HEK293 (cell line): ENCODE measurements at regions not wholly inside any gene's neighbourhood (a gene's known extent, or its start where the extent isn't known, plus 50 kb on each side); places are given as distances from the start of the nearest gene placed in this dataset.

Experiments used
- CTCF ChIA-PET: fragments of 350-600 bp; formaldehyde crosslinking; extraction: SDS; loops from one replicate; lab custom pipeline; 2021; ENCODE audit warnings: antibody characterized with exemption; lab: Yijun Ruan, JAX
- POLR2A ChIA-PET: fragments of 300-600 bp; formaldehyde crosslinking; extraction: SDS; loops from one replicate; lab custom pipeline; 2020; ENCODE audit warnings: antibody characterized with exemption, inconsistent platforms; lab: Yijun Ruan, JAX
- H3K27ac ChIP-seq: fragments of 200-500 bp; sonication (Bioruptor generic); 2 replicates; pipeline ENCODE4 v1.5.1; 2014; ENCODE audit warnings: low read depth, low read length, control low read depth, inconsistent platforms; ENCODE audit errors: extremely low read depth
- H3K36me3 ChIP-seq, 2 experiments: fragments of 200-500 bp in 1 of 2; sonication (Bioruptor generic) in 1 of 2; 1 replicate in 1 of 2; 2 replicates in 1 of 2; pipeline ENCODE4 v1.5.1; 2014 to 2017; ENCODE audit warnings: inconsistent platforms in 2 of 2, low read length in 2 of 2; ENCODE audit not compliant: control insufficient read depth in 2 of 2, insufficient read depth in 1 of 2
- H3K4me1 ChIP-seq: fragments of 200-500 bp; sonication (Bioruptor generic); 2 replicates; pipeline ENCODE4 v1.5.1; 2014; ENCODE audit warnings: mild to moderate bottlenecking, low read length, inconsistent platforms; ENCODE audit not compliant: control insufficient read depth, insufficient read depth
- H3K4me3 ChIP-seq: 2 replicates; pipeline ENCODE4 v1.5.1; 2011; ENCODE audit warnings: low read depth, mild to moderate bottlenecking, control low read depth, low read length, moderate library complexity
- H3K9me3 ChIP-seq: fragments of 200-500 bp; sonication (Bioruptor generic); 2 replicates; pipeline ENCODE4 v1.5.1; 2014; ENCODE audit warnings: low read depth, low read length, inconsistent platforms; ENCODE audit not compliant: control insufficient read depth, insufficient read depth
- ATF2 ChIP-seq: fragments of 450-650 bp; formaldehyde crosslinking; IDR thresholded peaks from 2 replicates; pipeline ENCODE4 v1.5.1; 2016; ENCODE audit warnings: missing biosample characterization, missing genetic modification characterization, low read depth
- EGR2 ChIP-seq: fragments of 450-650 bp; formaldehyde crosslinking; IDR thresholded peaks from 2 replicates; pipeline ENCODE4 v1.5.1; 2016; ENCODE audit warnings: low read depth, missing biosample characterization, missing genetic modification characterization
- FEZF1 ChIP-seq: fragments of 450-650 bp; formaldehyde crosslinking; IDR thresholded peaks from 2 replicates; pipeline ENCODE4 v1.5.1; 2016; ENCODE audit warnings: missing biosample characterization, missing genetic modification characterization
- GLI2 ChIP-seq: fragments of 450-650 bp; formaldehyde crosslinking; IDR thresholded peaks from 2 replicates; pipeline ENCODE4; 2017; ENCODE audit warnings: missing biosample characterization, missing genetic modification characterization, low read depth, borderline replicate concordance
- GLIS1 ChIP-seq: fragments of 450-650 bp; formaldehyde crosslinking; IDR thresholded peaks from 2 replicates; pipeline ENCODE4 v1.5.1; 2016; ENCODE audit warnings: missing biosample characterization, missing genetic modification characterization
- GLIS2 ChIP-seq: fragments of 450-650 bp; formaldehyde crosslinking; IDR thresholded peaks from 2 replicates; pipeline ENCODE4 v1.5.1; 2016; ENCODE audit warnings: missing biosample characterization, missing genetic modification characterization
- KLF1 ChIP-seq: fragments of 450-650 bp; formaldehyde crosslinking; IDR thresholded peaks from 2 replicates; pipeline ENCODE4 v1.5.1; 2016; ENCODE audit warnings: missing biosample characterization, missing genetic modification characterization
- KLF9 ChIP-seq: fragments of 450-650 bp; formaldehyde crosslinking; IDR thresholded peaks from 2 replicates; pipeline ENCODE4 v1.5.1; 2016; ENCODE audit warnings: missing biosample characterization, missing genetic modification characterization, low read depth
- OVOL3 ChIP-seq: fragments of 450-650 bp; formaldehyde crosslinking; IDR thresholded peaks from 2 replicates; pipeline ENCODE4 v1.5.1; 2016; ENCODE audit warnings: missing biosample characterization, missing genetic modification characterization
- RBAK ChIP-seq: fragments of 450-650 bp; formaldehyde crosslinking; IDR thresholded peaks from 2 replicates; pipeline ENCODE4 v1.5.1; 2016; ENCODE audit warnings: missing biosample characterization, missing genetic modification characterization
- REST ChIP-seq: fragments of 450-650 bp; formaldehyde crosslinking; IDR thresholded peaks from 2 replicates; pipeline ENCODE4 v1.5.1; 2016; ENCODE audit warnings: missing biosample characterization, missing genetic modification characterization
- WT1 ChIP-seq: fragments of 450-650 bp; formaldehyde crosslinking; IDR thresholded peaks from 2 replicates; pipeline ENCODE4 v1.5.1; 2016; ENCODE audit warnings: missing biosample characterization, missing genetic modification characterization
- ZBTB26 ChIP-seq: fragments of 450-650 bp; formaldehyde crosslinking; optimal IDR thresholded peaks from 2 replicates; pipeline ENCODE3; 2016; ENCODE audit warnings: missing biosample characterization, mild to moderate bottlenecking, missing genetic modification characterization
- ZBTB8A ChIP-seq: fragments of 450-650 bp; formaldehyde crosslinking; IDR thresholded peaks from 2 replicates; pipeline ENCODE4 v1.5.1; 2016; ENCODE audit warnings: missing biosample characterization, missing genetic modification characterization
- ZNF114 ChIP-seq: fragments of 450-650 bp; formaldehyde crosslinking; IDR thresholded peaks from 2 replicates; pipeline ENCODE4 v1.5.0; 2017; ENCODE audit warnings: missing biosample characterization, missing genetic modification characterization
- ZNF121 ChIP-seq: fragments of 450-650 bp; formaldehyde crosslinking; IDR thresholded peaks from 2 replicates; pipeline ENCODE4 v1.5.1; 2016; ENCODE audit warnings: missing biosample characterization, missing genetic modification characterization
- ZNF146 ChIP-seq: fragments of 450-650 bp; formaldehyde crosslinking; IDR thresholded peaks from 2 replicates; pipeline ENCODE4 v1.5.1; 2016; ENCODE audit warnings: missing biosample characterization, missing genetic modification characterization
- ZNF155 ChIP-seq: fragments of 450-650 bp; formaldehyde crosslinking; IDR thresholded peaks from 2 replicates; pipeline ENCODE4 v1.5.1; 2016; ENCODE audit warnings: missing biosample characterization, missing genetic modification characterization
- ZNF157 ChIP-seq: fragments of 450-650 bp; formaldehyde crosslinking; IDR thresholded peaks from 2 replicates; pipeline ENCODE4 v1.5.1; 2016; ENCODE audit warnings: missing biosample characterization, missing genetic modification characterization
- ZNF16 ChIP-seq: fragments of 450-650 bp; formaldehyde crosslinking; IDR thresholded peaks from 2 replicates; pipeline ENCODE4 v1.5.1; 2016; ENCODE audit warnings: low read depth, missing biosample characterization, missing genetic modification characterization
- ZNF248 ChIP-seq: fragments of 450-650 bp; formaldehyde crosslinking; IDR thresholded peaks from 2 replicates; pipeline ENCODE4 v1.5.1; 2017; ENCODE audit warnings: missing biosample characterization, missing genetic modification characterization
- ZNF335 ChIP-seq: fragments of 450-650 bp; formaldehyde crosslinking; conservative IDR thresholded peaks from 2 replicates; pipeline ENCODE4 v1.5.1; 2016; ENCODE audit warnings: missing biosample characterization, missing genetic modification characterization
- ZNF341 ChIP-seq: fragments of 450-650 bp; formaldehyde crosslinking; IDR thresholded peaks from 2 replicates; pipeline ENCODE4; 2016; ENCODE audit warnings: low read depth, missing biosample characterization, missing genetic modification characterization
- ZNF423 ChIP-seq: fragments of 450-650 bp; formaldehyde crosslinking; IDR thresholded peaks from 2 replicates; pipeline ENCODE4 v1.5.1; 2016; ENCODE audit warnings: missing biosample characterization, missing genetic modification characterization
- ZNF426 ChIP-seq: fragments of 450-650 bp; formaldehyde crosslinking; IDR thresholded peaks from 2 replicates; pipeline ENCODE4 v1.5.1; 2017; ENCODE audit warnings: missing biosample characterization, missing genetic modification characterization, mild to moderate bottlenecking, inconsistent platforms, moderate library complexity
- ZNF510 ChIP-seq: fragments of 450-650 bp; formaldehyde crosslinking; IDR thresholded peaks from 2 replicates; pipeline ENCODE4 v1.5.1; 2018; ENCODE audit warnings: mild to moderate bottlenecking, missing genetic modification characterization, missing biosample characterization; ENCODE audit not compliant: insufficient replicate concordance
- ZNF558 ChIP-seq: fragments of 450-650 bp; formaldehyde crosslinking; IDR thresholded peaks from 2 replicates; pipeline ENCODE4 v1.5.1; 2016; ENCODE audit warnings: missing biosample characterization, missing genetic modification characterization
- ZNF654 ChIP-seq: fragments of 450-650 bp; formaldehyde crosslinking; IDR thresholded peaks from 2 replicates; pipeline ENCODE4 v1.5.1; 2016; ENCODE audit warnings: low read depth, missing biosample characterization, missing genetic modification characterization
- ZNF658 ChIP-seq: fragments of 450-650 bp; formaldehyde crosslinking; IDR thresholded peaks from 2 replicates; pipeline ENCODE4; 2016; ENCODE audit warnings: missing biosample characterization, missing genetic modification characterization
- ZNF660 ChIP-seq: fragments of 450-650 bp; IDR thresholded peaks from 2 replicates; pipeline ENCODE4 v1.5.1; 2018; ENCODE audit warnings: missing biosample characterization, mild to moderate bottlenecking, missing genetic modification characterization
- ZNF76 ChIP-seq: fragments of 450-650 bp; formaldehyde crosslinking; IDR thresholded peaks from 2 replicates; pipeline ENCODE4; 2016; ENCODE audit warnings: low read depth, missing biosample characterization, missing genetic modification characterization, borderline replicate concordance
- ZSCAN30 ChIP-seq: fragments of 450-650 bp; IDR thresholded peaks from 2 replicates; pipeline ENCODE4 v1.5.1; 2018; ENCODE audit warnings: missing biosample characterization, mild to moderate bottlenecking, missing genetic modification characterization, moderate library complexity
- ZXDB ChIP-seq: fragments of 450-650 bp; formaldehyde crosslinking; IDR thresholded peaks from 2 replicates; pipeline ENCODE4 v1.5.1; 2016; ENCODE audit warnings: missing biosample characterization, missing genetic modification characterization

- POLR2A ChIA-PET: no interaction called here
- no peaks in the 10 kb centered on the region for H3K9me3 ChIP-seq
These were observed 273.3 kb upstream of the C11orf87 start for GRCh38 chr11:109148669-109149068.

GRCh38 chr11:109150581-109150980 is 271.4 kb upstream of the C11orf87 start:
- CTCF ChIA-PET: no interaction called here
- H3K4me3 ChIP-seq: no peak overlapping the region
- no peak overlapping the region for H3K27ac ChIP-seq
- H3K4me1 ChIP-seq: no peaks in the 10 kb centered on the region
- H3K36me3 ChIP-seq: no peaks in the 10 kb centered on the region
- POLR2A ChIA-PET: no interaction called here
- H3K9me3 ChIP-seq: no peaks in the 10 kb centered on the region
- TF ChIP-seq ZNF335 (tag by site-specific recombination) (no peak), ZNF157 (tag by site-specific recombination) (no peak), ZSCAN30 (tag by site-specific recombination) (no peak), ZXDB (tag by site-specific recombination) (no peak), GLIS1 (tag by site-specific recombination) (no peak), ATF2 (tag by site-specific recombination) (no peak), ZNF76 (tag by site-specific recombination) (no peak), RBAK (tag by site-specific recombination) (no peak), ZNF146 (tag by site-specific recombination) (no peak), GLI2 (tag by site-specific recombination) (no peak), ZBTB8A (tag by site-specific recombination) (no peak), OVOL3 (tag by site-specific recombination) (no peak), EGR2 (tag by site-specific recombination) (no peak), ZNF121 (tag by site-specific recombination) (no peak), ZNF558 (tag by site-specific recombination) (no peak), FEZF1 (no peak), ZNF426 (tag by site-specific recombination) (no peak)

More at GRCh38 chr11:109148669-109149068, 273.3 kb upstream of the C11orf87 start:
- no peak overlapping the region for H3K27ac ChIP-seq
- CTCF ChIA-PET: interaction anchor here (1.4 kb wide), 1 partner anchor 117 kb away, joined by 5 read pairs; no protein-coding TSS in a partner anchor
- H3K4me1 ChIP-seq: no peaks in the 10 kb centered on the region
- no peak overlapping the region for H3K4me3 ChIP-seq
- TF ChIP-seq ZNF341 (tag by site-specific recombination) (no peak), ZNF248 (tag by site-specific recombination) (no peak), ZBTB26 (tag by site-specific recombination) (no peak), KLF9 (no peak), ZNF558 (tag by site-specific recombination) (no peak), KLF1 (tag by site-specific recombination) (no peak), ZNF114 (tag by site-specific recombination) (no peak), ZNF157 (tag by site-specific recombination) (no peak), ZNF654 (tag by site-specific recombination) (no peak), ZNF155 (tag by site-specific recombination) (no peak), ZNF423 (tag by site-specific recombination) (no peak), REST (tag by site-specific recombination) (no peak), ZNF510 (tag by site-specific recombination) (no peak), ZNF660 (tag by site-specific recombination) (no peak), WT1 (no peak), ZNF658 (tag by site-specific recombination) (no peak), ZNF16 (tag by site-specific recombination) (no peak), ZNF335 (tag by site-specific recombination) (no peak), GLIS2 (tag by site-specific recombination) (no peak)
- TF ChIP-seq, all 188 proteins: peak for 0
- H3K36me3 ChIP-seq: no peaks in the 10 kb centered on the region
